HG03064 (cell line): ENCODE measurements at regions not wholly inside any gene's neighbourhood (a gene's known extent, or its start where the extent isn't known, plus 50 kb on each side); places are given as distances from the start of the nearest gene placed in this dataset.
"Not testable (repeated sequence)": the region's sequence is repeated elsewhere in the genome, so short reads cannot be mapped to it uniquely, and the experiment has no call there.

ENCODE experiments used
- ATAC-seq: cut with Tn5 transposase; IDR thresholded peaks from one replicate; pipeline ENCODE4 v1.9.1; 2021; ENCODE audit warnings: low read depth; ENCODE audit not compliant: unreplicated experiment

DNA sequence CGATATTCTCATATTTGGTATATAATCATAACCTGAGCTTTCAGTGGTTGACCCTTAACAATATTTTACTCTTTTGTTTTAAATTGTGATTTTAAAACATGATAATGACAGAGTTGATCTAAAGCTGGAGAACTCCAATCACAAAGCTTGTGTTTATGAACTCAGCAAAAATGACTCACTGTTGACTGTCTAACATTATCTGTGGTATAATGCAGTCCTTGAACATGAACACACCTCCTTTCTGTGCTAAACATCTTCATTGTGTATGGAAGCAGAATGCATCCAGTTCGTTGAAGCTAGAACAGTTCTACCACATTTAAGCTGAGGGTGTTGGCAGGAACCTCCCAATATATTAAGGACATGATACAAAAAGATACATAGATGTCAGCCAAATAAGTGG, 1030.2 kb upstream of the SEMA6A start:
- ATAC-seq = no peak

DNA sequence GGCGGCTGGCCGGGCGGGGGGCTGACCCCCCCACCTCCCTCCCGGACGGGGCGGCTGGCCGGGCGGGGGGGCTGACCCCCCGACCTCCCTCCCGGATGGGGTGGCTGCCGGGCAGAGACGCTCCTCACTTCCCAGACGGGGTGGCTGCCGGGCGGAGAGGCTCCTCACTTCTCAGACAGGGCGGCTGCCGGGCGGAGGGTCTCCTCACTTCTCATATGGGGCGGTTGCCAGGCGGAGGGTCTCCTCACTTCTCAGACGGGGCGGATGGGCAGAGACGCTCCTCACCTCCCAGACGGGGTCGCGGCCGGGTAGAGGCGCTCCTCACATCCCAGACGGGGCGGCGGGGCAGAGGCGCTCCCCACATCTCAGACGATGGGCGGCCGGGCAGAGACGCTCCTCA, 1025.2 kb upstream of the SEMA6A start:
- ATAC-seq = not testable (repeated sequence)

DNA sequence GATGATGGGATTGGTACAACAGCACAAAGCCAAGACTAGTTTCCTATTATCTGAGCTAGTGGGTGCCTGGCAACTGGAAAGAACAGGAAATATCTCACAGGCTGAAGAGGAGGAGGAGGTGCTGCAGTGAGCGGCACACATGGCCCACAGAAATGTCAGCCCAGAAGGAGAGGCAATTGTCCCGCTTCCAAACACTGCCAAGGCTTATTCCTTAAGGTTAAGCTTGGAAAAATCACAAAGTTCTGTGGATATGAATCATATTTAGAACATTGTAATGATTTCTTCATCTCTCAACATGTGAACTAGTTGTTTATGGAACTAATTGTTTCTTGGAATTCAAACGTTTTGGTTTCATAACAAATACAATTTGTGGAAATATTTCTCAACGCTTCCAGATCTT, 1019.5 kb upstream of the SEMA6A start:
- no peak for ATAC-seq

DNA sequence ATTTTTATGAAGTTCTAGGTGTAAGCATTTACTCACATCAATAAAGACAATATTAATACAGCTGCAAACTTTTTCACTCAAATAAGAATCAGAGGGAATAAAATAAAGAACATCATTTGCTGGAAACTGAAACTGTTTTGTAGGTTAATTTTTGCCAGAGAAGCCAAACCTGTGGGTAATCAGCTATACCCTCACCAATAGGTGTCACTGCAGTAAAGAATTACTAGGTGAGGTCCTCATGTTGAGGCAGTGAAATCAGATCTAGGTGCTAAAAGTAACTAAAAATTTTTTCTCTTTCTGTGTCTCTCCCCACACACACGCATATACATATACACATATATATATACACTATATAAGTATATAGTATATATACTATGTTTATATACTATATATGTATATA, 1016.3 kb upstream of the SEMA6A start:
- ATAC-seq = no peak

DNA sequence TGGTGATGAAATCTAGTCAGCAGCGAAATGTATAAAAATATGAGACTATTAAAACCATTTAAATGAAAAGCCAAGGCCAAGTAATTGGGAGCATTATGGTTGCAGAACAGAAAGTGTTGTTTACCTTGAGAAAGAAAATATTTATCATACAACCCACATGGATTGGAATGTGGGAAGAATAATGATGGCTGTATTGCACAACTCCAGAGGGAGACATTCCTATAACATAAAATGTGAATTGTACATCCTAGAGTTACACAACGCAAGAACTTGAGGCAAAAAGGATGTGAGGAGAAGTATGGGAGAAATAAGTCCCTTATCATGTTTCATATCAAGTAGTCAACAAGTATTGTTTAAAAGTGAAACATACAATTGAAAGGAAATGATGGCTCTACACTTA, 1014.0 kb upstream of the SEMA6A start:
- ATAC-seq = no peak

DNA sequence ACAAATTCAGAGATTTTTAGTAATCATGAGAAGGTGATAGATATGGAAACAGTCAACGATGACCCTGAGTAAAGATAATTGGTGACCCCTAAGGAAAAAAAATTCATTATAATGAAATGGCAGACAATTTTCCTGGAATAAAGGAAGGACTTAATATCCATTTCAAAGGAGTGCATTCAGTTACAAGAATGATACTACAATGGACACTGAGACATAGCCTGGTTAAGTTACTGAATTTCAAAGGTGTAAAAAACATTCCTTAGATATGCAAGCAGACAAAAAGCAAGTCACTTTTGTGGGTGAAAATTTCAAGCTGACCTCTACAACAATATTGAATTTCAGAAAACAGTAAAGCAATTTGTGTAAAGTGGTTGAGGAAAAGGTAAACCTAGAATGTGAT, 1012.5 kb upstream of the SEMA6A start:
- no peak for ATAC-seq

DNA sequence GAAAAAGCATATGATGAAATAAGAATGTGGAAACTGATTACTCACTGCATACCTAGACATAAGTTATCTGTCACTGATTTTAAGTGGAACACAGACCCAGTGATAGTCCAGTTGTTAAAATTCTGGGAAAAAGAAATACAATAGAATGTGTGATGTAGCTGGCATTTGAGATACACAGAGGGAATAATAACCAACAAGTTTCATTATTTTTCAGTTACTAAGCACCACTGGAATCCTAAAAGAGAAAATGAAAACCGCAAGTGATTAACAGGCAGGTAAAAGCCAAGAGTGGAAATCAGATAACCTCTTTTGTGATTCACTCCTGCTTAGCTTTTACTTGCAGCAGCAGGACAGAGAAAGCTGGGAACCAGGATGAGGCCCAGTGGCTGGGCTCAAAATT, 994.0 kb upstream of the SEMA6A start:
- no peak for ATAC-seq

DNA sequence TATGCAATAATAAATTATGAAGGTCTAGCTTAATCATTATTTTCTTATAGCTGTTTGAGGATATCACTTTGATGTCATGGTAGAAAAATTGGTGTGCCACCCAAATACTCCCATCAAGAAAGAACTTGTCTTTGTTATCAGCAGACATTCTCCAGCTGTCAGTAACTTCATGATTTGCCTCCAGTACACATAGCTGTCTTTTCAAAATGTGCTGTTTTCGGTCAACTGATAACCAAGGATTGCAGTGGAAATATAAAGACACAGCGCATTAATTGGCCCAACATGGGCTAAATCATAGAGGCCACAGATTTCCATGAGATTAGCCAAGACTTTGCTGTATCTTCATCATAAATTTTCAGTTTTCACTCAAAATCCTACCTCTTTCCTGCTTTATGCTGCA, 993.5 kb upstream of the SEMA6A start:
- ATAC-seq = no peak

DNA sequence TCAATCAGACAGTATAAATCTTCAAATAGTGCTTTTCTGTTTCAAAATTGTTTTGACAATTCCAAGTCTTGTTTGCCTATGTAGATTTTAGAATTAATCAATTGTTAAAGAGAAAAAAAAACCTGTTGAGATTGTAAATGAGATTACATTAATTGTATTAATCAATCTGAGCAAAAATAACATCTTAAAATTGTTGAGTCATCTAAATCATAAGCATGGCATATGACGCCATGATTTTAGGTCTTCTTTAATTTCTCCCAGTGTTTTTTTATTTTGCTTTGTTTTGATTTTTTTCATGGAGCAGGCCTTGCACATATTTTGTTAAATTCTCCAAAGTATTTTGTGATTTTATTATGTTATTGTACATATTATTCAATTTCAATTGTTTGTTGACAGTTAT, 988.0 kb upstream of the SEMA6A start:
- ATAC-seq = no peak

DNA sequence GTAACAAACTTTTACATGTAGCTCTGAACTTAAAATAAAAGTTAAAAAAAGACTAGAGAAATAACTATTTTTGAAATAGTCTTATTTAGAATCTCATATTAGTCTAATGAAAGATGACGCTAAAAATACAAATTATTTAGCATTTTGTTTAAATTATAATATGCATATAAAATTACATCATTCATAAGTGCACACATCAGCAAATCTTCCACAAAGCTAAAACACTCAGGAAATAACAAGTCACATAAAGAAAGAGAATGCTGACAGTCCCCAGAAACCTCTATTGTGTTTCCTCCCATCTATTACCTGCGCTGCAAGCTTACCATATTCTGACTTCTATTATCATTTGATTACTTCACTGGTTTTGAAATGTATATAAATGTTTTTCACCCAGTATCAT, 986.9 kb upstream of the SEMA6A start:
- ATAC-seq = no peak

DNA sequence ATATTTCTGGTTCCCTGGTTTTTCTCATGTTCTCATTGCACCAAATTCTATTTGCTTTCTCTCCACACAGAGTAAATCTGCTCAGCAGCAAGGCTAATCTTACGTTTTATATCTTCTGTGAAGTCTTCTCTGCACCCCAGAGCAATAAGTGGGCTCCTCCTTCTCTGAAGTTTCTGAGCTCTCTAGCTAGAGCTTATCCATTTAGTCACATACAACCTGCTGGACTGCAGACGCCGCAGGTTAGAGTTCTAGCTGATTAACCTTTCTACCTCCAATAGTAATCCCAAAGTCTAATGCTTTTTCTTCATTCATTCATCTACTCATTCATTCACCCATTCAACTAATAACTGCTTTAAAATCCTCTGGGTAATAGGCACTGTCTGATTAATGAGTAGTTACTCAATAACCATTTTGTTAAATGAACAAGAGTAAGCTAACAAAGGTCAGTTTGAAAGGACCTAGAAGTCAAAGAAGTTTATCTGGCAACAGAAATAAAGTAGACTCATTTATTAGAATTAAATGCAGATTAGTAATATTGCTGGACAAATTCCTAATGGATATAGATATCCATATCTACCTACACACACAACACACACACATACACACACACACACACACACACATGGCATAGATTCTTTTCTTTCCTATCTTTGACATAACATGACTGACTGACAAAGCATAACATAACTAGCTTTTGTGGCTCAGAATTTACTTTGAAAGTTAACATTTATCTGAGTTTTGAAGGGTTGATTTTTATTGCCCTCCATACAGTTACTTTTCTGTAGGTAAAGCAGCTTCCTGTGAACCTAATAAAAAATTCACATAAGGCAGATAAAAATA, 984.6 kb upstream of the SEMA6A start:
- no peak for ATAC-seq

DNA sequence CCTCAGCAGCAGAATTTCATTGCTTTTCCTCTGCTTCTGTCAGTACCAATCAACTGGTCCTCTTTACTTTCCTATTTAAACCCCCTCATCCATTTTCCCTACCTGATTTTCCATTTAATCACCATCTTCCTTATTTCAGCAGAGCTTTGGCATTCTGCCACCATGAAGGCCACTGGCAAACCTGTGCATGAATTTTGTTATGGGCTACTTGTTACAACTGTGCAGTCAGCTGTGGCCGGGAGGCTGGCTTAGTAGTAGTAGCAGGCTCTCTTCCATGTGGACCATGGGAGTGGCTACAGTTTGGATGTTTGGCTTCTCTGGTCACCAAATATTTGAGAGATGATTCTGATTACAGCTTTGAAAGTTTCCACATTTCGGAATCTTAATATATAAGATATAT, 976.6 kb upstream of the SEMA6A start:
- no peak for ATAC-seq

DNA sequence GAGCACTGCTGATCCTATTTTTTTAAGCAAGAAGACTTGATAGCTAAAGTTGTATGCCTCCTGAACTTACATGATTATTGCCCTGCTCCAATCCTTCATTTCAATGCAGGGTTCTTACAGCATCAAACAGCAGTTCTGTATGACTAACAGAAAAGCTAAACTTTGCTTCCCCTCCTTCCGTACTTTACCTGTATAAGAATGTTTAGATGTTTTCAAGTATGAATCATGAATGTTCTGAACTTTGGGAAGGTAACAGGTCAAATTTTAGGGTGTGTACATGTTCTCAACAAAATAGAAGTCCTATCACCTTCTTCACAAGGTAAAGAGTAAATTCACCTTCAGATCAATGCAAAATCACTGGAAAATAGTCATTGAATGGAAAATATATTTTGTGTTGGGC, 972.6 kb upstream of the SEMA6A start:
- ATAC-seq = no peak

DNA sequence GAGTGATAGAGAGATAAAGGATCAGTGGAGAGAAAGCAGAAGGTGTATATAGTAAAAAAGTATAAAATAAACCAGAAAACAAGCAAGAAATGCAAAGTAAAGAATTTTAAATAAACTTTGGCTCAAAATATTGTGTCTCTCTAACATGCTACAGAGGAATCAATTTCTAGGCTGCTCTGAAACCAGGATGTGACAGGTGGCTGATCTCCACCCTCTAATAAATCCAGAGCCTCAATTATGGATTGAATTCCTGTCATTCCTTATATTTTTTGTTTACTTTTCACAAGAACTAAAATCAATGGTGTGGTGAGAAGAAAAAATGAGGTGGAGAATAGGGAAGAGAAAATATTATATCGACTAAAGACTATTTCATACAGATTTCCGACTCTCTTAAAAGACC, 965.1 kb upstream of the SEMA6A start:
- ATAC-seq = no peak

DNA sequence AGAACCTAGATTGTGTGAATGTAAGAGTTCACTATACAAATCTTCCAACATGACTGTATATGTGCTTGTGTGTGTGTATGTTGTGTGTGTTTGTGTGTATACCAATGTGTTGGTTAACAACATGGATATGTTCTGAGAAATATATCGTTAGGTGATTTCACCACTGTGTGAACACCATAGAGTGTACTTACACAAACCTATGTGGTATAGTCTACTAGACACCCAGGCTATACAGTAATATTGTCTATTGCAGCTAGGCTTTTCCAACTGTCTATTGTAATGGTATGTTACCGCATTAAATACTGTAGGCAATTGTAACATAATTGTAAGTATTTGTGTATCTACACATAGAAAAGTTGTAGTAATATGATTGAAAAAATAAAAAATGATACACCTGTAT, 959.2 kb upstream of the SEMA6A start:
- ATAC-seq = no peak

DNA sequence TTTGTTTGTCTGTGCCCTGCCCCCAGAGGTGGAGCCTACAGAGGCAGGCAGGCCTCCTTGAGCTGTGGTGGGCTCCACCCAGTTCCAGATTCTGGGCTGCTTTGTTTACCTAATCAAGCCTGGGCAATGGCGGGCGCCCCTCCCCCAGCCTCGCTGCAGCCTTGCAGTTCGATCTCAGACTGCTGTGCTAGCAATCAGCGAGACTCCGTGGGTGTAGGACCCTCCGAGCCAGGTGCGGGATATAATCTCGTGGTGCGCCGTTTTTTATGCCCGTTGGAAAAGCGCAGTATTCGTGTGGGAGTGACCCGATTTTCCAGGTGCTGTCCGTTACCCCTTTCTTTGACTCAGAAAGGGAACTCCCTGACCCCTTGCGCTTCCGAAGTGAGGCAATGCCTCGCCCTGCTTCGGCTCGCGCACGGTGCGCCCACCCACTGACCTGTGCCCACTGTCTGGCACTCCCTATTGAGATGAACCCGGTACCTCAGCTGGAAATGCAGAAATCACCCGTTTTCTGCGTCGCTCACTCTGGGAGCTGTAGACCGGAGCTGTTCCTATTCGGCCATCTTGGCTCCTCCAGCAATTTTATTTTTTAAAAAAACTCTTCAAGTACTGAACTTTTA, 958.5 kb upstream of the SEMA6A start:
- not testable (repeated sequence) for ATAC-seq

DNA sequence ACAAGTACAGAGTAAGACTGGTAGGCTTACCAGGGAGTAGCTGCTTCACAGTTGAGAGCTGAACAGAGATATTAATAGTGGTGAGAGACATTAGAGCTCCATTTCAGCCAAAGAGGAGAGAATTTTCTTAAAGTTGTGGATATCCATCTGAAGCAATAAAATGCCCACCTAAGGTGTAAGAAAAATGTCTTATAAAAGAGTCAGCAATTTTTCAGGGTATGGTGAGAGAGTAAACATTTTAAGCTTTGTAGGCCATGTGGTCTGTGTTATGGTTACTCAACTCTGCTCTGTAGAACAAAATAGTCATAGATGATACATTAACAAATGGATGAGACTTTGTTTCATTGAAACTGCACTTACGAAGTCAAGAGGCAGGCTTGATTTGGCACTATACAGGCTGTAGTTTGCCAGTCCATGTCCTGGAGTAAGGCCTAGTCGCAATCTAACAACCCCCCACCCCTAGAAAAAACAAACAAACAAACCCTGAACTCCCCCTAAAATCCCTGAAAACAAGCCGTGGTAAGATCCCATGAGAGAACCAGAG, 945.4 kb upstream of the SEMA6A start:
- ATAC-seq = no peak

DNA sequence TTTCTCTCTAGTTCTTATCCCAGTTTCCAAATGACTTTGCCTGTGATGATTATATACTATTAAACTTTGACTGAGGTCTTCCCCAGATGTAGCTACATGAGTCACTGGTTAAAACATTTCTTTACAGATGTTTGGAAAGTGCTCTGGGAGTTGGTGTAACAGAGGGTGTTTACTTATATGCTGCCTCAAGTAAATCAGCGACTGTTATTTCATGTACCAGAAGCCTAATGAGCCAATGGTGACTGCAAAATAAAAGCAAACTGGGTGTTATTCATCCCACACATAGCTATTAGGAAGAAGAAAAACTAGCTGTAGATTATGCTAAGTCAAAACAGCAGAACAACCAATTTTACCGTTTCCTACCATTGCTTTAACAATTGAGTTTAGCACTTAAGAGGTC, 929.7 kb upstream of the SEMA6A start:
- ATAC-seq = no peak

DNA sequence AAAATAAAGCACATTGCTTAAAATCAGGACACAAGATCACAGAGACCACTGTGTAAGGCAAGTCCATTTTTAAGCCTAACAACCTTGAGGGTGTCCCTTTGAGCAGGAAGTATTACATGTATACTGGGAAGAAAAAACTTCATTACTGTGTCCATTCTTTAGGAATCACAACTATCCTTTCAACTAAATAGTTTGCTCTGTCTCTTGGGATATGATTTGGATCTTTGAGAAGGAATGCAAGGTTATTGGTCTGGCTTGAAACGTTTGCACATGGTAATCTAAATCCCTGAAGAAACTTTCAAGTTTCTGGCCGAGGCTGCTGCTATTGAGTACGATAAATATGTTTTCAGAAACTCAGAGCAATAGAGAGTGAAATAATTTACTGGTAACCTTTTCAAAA, 923.0 kb upstream of the SEMA6A start:
- ATAC-seq = no peak

DNA sequence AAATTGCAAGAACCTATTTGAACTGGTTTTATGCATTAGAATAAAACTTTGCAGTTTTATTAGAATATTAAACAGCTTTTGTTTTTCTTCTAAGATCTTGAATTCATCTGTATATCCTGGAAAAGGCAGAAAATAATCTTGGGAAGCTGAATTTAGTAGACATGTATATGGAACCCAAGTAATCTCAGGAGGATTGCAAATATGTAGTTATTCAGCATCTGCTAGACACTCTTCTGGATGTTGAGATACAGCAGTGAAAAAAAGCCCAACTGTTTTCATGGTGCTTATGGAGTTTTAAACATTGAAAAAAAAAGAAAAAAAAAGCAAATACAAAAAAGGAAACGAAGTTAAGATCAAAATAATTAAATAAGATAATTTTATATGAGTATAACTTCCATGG, 922.2 kb upstream of the SEMA6A start:
- ATAC-seq = no peak

DNA sequence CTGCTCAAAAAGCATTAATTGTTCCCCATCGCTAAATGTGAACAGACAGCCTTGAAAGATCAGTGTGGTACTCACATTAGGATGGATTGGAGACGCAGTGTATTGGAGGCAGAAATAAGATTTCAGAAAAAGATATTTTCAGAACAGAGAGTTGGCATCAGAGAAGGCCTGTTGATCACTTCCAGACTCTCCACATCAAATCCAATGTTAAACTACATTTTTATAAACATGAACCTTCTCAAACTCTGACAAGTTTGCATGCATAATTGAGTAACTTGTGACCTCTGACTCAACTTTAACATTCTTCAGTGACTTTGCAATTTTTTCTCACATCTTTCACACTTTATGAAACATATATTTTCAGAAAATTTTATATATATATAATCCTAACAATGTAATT, 919.6 kb upstream of the SEMA6A start:
- no peak for ATAC-seq

DNA sequence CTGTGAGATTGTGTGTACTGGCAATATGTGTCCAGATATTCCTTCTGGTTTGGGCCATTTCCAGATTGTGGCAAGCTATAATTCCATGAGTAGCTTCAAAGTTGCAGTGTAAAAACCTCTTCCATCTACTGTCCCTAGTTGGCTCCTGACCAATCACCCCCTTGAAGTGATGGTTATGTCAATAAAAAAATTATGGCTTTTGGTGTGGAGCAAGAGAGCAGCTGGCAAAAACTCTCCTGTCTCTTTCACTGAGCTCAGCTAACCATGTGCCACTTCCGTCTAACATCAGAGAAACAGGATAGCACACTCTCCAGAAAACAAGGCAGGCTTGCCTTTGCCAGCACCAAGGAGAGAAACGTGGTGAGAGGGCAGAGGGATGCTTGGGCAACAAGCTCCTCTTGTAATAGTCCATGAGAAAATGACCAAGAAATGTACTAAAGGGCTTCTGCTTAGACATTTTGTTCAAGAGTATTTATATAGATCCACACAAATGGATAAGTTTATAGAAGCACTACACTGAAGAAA, 914.4 kb upstream of the SEMA6A start:
- no peak for ATAC-seq
